ENCODE measurements at regions not wholly inside any gene's neighbourhood (a gene's known extent, or its start where the extent isn't known, plus 50 kb on each side); places are given as distances from the start of the nearest gene placed in this dataset.
A peak's percentile ranks its signal among the peaks of the same experiment; 100 is the strongest.
"Not testable (repeated sequence)": the region's sequence is repeated elsewhere in the genome, so short reads cannot be mapped to it uniquely, and the experiment has no call there.

DNA sequence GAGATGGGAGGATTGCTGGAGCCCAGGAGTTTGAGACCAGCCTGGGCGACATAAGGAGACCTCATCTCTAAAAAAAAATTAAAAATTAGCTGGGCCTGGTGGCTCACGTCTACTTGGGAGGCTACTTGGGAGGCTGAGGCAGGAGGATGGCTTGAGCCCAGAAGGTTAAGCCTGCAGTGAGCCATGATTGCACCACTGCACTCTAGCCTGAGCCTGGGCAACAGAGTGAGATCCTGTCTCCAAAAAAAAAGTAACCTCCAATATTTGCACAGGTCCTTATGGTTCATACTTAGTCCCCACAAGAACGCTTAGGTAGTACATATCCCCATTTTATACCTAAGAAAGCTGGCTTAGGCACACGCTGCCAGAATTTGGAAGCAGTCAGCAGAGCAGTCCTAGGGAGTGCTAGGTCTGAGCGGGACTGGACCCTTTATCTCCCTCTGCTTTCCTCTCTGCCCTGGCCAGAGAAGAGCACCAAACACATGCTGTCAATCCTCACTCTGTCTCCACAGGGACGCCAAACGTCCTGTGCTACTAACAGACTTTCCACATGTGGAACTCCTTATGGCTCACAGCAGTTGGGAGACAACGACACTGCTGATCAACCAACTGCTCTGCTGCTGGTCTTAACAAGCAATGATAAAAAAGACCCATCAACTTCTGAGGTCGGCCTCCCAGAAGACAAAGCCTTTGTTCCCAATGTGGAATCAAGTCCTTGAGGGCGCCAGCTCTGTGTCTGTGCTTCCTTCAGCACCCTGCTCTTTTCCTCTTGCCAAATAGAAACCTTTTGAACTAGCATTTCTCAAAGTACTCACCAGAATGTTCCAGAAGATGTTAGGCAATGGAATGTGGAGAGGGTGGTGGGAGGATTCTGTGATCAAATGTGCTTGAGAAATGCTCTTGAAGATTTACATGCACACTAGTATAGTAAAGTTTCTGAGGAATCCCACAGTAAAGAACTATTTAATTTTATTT is 226.3 kb upstream of the DTNBP1 start:
- no peak for DNase-seq (ENCODE audit: low read depth, low spot score)
- H3K4me3 ChIP-seq (ENCODE audit: low read length), result no peak overlapping the region

DNA sequence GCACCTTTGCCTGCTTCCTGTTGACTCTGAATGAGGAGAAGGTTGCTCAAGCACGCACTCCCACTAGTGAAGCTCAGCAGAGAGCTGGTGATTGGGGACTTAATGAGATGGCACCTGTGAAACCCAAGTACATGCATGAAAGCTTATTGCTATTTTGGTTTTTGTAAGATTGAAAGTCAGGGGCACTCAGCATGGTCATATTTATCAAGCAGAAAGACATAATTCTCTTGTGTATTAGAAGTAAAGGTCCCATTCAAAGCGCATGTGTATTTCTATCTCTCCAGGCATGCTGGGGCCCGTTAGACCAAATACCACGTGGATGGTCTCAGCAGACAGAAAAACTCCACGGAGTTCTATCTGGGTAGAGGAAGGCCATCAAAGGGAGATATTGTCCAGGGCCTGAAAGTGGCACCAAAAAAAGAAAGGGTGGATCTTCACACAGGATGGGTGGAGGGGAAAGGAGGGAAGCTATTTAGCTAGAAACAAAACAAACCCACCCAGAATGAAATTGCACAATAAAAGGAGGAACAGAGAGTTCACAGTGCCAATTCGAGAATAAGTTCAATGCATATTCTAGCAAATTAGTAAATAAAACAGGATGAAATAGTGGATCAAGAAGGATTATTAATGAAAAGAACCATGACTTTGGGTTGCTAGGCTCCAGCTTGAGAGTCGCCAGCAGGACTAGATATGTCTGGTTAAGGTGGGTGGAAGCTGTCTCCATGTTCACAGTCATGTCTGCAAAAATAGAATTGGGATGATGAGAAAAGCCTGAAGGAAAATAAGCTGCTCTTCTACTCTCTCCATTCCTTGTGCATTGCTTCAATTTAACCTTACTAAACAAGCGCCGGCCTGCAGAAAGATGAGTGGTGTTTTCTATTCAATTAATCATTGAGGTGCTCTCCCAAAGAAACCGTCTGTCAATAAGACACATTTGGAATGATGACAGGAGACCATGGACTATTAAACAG is 224.9 kb upstream of the DTNBP1 start:
- H3K4me3 ChIP-seq (ENCODE audit: low read length), result no peak overlapping the region
- no peak for DNase-seq (ENCODE audit: low read depth, low spot score)

DNA sequence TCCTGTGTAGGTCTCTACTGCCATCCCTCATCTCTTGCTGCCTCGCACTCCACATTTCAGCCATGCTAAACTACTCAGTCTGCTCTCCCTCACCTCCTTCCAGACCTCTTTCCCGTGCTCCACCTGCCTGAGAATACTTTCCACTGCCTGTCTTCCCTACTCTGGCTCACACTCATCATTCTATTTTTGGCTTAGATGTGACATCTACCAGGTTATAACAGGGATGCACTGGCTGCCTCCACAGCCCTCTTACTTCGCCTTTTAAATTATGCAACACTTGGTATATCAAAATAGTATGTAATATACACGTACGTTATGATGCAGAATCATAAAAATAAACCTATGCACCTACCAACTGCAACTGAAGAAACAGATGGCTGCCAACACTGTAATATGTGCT is 222.8 kb upstream of the DTNBP1 start:
- no peak for DNase-seq (ENCODE audit: low read depth, low spot score)
- H3K4me3 ChIP-seq (ENCODE audit: low read length), result no peak overlapping the region

DNA sequence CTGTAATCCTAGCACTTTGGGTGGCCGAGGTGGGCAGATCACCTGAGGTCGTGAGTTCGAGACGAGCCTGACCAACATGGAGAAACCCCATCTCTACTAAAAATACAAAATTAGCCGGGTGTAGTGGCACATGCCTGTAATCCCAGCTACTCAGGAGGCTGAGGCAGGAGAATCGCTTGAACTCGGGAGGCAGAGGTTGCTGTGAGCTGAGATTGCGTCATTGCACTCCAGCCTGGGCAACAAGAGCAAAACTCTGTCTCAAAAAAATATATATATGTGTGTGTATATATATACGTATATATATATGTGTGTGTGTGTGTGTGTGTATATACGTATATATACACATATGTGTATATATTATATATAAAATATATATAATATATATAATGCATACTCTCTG is 220.8 kb upstream of the DTNBP1 start:
- H3K4me3 ChIP-seq (ENCODE audit: low read length); DNase-seq (ENCODE audit: low read depth, low spot score): not testable (repeated sequence)

DNA sequence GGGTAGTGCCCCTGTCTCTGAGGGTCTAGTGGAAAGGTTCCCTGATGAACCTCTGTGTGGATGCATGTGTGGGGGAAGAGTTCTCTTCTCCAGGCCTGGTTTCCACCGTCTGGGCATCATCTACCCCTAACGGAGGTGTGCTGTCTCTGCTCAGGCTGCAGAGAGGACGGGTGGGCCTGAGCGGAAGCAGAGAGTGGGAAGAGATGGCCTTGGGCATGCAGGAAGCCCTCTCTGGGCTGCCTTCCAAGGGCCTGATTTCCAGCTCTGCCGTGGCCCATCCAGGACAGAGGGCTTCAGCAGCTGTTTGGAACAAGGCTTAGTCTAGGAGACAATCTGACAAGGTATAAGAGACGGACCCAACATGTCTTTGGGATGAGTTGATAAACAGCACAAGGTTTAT is 220.1 kb upstream of the DTNBP1 start:
- DNase-seq (ENCODE audit: low read depth, low spot score), result no peak
- no peak overlapping the region for H3K4me3 ChIP-seq (ENCODE audit: low read length)

DNA sequence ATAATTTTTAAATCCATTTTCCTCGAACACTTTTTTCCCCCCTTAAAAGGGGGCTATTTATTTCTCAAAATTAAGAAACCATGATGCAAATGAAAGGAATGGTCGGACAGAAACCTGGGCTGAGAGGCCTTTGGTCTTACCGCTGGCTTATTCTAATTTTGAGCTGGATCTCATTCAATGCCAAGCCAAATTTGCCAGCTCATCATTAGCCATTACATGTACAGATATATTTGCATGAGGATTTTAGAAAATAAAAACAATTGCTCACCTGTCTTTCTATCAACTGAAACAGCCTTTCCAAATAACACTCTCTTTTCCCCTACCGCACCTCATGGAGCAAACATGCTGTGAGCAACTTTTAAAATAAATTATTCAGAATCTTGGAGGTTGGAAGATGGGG is 219.5 kb upstream of the DTNBP1 start:
- no peak overlapping the region for H3K4me3 ChIP-seq (ENCODE audit: low read length)
- DNase-seq (ENCODE audit: low read depth, low spot score), result no peak

DNA sequence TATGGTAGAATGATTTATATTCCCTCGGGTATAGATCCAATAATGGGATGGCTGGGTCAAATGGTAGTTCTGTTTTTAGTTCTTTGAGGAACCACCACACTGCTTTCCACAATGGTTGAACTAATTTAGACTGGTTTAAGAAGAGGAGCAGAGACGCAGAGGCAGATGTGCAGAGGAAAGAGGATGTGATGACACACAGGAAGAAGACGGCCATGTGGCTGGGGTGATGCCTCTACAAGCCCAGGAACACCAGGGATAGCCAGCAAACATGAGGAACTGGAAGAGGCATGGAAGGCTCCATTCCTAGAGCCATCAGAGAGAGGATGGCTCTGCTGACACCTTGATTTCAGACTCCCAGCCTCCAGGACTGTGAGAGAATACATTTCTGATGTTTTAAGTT is 218.3 kb upstream of the DTNBP1 start:
- DNase-seq (ENCODE audit: low read depth, low spot score), result no peak
- no peak overlapping the region for H3K4me3 ChIP-seq (ENCODE audit: low read length)

DNA sequence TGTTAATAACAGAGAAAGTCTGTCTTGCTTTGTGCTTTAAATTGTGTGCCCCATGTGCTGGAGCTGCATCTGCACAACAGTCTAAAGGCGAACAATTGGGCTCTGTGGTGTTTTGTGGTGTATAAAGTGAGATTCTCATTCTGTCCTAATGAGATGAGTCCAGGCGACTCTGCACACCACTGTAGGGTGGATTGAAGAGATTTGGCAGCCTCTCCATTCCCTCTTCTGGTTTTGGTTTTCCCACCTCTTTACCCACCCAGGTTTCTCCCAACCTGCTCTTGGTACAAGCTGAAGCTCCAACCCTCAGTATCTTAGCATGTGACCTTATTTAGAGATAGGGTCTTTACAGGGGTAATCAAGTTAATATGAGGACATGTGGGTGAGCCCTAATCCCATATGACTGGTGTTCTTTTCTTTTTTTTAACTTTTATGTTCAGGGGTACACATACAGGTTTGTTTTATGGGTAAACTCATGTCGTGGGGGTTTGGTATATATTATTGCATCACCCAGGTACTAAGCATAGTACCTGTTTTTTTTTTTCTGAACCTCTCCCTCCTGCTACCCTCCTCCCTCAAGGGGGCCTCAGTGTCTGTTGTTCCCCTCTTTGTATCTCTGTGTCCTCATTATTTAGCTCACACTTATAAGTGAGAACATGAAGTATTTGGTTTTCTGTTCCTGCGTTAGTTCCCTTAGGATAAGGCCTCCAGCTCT is 217.6 kb upstream of the DTNBP1 start:
- no peak for DNase-seq (ENCODE audit: low read depth, low spot score)
- no peak overlapping the region for H3K4me3 ChIP-seq (ENCODE audit: low read length)

DNA sequence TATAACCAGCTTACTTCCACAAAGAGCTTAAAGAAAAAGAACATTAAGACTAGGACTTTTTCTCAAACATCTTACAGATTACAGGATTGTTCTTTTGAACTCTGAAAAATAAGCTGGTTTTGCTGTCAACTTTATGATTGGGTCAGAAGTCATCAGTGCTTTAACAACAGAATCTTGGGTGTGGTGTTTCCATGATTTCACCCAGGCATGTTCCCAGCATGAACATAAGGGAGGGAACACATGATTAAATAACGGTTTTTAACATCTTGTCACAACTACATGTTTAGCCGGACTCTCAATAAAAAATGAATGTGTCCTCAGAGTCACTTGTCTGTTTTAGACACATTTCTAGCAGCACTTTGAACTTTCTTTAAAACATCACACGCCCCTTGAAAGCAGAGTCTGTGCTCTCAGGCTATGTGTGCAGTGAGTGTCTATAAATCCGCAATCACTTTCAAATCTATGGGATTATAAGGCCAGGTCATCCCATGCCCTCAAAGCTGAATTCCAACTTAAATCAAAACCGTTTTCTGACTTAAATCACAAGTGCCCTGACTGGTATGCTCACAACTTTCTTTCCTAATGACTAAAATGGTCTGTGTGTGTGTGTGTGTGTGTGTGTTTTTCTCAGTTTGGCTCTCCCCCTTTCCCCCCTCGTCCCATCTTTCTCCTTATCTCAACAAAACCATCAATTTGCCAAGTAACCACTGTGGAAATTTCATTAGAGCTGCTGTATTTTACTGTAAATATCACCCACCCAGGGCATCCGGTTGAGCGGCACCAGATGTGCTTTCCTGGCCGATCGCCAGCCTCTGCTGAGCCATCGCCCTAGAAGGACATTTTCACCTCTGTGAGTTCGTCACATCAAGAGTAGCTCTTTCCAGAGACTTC is 216.8 kb upstream of the DTNBP1 start:
- peak; percentile 89 for DNase-seq (ENCODE audit: low read depth, low spot score)
- H3K4me3 ChIP-seq (ENCODE audit: low read length), result no peak overlapping the region

DNA sequence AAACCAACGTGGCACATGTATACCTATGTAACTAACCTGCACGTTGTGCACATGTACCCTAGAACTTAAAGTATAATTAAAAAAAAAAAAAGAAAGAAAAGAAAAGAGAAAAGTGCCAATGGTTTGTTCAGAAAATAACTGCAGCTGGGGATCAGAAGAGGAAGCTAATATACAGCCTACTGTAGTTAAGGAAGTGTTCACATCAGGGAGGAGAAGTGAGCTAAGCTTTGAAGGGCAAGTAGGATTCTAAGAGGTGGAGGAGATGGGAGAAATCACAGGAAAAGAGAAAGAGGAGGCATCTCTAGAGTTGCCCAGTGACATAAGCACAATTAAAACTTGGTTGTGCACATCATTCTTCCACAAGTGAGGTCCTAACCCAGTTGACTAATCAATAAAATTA is 214.4 kb upstream of the DTNBP1 start:
- no peak overlapping the region for H3K4me3 ChIP-seq (ENCODE audit: low read length)
- DNase-seq (ENCODE audit: low read depth, low spot score), result no peak

DNA sequence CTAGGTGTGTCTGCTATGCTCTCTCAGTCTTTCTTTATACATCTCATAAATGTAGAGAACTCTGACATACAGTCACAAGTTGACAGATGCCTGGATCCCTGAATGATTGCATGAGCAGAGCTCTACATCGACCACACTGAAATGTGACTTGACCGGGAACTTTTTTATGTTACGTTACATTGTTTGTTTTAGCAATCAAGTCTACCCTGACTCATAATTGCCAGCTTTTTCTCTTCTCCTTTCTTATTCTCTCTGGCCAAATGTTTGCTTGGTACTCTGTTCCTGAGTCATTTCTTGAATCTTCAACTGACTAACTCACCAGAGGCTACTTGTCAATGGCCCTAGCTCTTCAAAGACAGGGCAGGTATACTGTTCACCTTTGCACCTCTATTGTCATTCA is 213.6 kb upstream of the DTNBP1 start:
- no peak overlapping the region for H3K4me3 ChIP-seq (ENCODE audit: low read length)
- DNase-seq (ENCODE audit: low read depth, low spot score), result no peak

DNA sequence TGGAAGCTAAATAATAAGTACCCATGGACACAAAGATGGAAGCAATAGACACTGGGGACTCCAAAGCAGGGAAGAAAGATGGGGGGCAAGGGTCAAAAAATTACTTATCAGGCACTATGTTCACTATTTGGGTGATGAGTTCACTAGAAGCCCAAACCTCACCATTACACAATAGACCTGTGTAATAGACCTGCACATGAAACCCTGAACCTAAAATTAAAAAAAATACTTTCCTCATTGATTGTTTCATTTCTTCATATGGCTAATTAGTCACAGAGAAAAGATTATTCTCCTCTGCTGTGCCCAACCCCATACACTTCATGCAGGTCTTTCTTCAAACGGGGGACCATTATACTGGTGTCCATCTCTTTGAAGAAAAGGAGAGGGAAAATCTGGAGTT is 213.0 kb upstream of the DTNBP1 start:
- DNase-seq (ENCODE audit: low read depth, low spot score), result no peak
- H3K4me3 ChIP-seq (ENCODE audit: low read length), result no peak overlapping the region

DNA sequence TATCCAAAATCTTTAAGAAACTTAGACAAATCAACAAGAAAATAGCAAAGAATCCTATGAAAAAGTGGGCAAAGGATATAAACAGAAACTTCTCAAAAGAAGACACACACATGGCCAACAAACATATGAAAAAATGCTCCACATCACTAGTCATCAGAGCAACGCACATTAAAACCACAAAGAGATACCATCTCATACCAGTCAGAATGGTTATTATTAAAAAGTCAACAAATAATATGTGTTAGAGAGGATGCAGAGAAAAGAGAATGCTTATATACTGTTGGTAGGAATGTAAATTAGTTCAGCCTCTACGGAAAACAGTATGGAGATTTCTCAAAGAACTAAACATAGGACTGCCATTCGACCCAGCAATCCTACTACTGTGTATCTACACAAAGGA is 212.0 kb upstream of the DTNBP1 start:
- H3K4me3 ChIP-seq (ENCODE audit: low read length), result no peak overlapping the region
- no peak for DNase-seq (ENCODE audit: low read depth, low spot score)

DNA sequence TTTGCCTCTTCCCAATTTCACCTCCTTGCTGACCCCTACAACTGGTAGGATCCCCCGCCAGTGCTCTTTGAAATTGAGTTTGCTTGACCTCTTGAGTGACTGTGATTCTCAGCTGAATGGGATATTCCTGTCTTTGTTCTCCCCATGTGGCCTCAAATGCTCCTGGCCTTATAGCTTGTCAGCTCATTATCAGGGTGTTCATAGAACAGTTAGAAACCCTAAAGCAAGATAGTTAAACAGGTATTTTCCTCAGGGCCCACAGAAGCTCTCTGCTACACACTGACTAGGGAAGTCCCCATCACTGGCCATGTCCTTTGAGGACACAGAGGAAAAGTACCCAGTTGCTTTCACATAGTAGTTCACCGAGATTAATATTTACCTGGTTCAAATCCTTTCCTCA is 211.5 kb upstream of the DTNBP1 start:
- DNase-seq (ENCODE audit: low read depth, low spot score), result no peak
- H3K4me3 ChIP-seq (ENCODE audit: low read length), result no peak overlapping the region

DNA sequence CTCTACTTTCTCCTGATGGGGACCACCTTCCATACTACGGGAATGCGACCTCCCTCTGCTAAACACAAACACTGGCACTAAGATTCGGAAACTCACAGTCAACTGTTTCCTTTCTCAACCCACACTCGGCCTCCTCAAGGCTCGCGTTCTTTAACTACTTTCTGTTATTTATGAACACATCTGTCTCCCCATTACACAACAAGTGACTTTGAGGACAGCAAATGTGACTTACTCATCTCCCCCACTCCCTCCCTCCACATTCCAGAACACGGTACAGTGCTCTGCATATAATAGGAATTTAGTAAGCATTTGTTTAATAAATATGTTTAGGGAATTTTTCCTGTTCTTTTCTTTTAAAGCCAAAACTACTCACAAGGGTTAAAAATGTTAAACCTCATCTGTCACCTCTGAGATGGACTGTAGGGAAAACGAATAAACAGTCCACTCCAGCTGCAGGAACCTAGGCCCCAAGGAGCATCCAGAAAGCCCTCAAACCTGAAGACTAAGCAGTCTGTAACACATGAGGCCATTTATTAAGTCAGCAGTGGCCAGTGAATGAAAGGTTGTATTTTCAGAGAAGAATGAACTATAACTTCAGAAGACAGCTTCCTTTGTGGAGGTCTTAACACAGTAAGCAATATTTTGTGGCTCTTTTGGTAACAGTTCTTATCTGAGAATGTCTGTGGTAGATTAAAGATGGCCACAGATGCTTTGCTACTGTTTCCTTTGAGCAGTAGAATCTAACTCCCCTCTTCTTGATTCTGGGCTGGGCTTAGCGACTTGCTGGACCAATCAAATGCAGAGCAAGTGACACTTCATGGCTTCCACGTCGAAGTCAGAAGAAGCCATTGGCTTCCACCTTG is 209.6 kb upstream of the DTNBP1 start:
- peak; percentile 65 for DNase-seq (ENCODE audit: low read depth, low spot score)
- H3K4me3 ChIP-seq (ENCODE audit: low read length), result no peak overlapping the region

DNA sequence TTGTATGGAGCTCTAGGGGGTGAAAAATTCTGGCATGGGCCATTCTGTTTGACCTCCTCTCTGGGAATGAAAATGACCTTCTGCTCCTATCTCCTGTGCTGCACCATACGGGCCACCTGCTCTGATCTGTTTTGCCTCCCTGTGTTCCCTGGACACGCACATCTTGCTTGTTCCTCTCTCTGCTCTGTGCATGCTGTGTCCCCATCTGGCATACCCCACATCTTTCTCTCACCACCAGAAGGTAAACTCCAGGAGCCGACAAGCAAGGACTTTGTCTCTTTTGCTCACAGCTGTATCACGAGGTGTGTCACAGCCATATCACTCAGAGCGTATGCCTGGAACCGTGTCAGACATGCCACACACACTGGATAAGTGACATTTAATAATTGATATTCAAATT is 208.4 kb upstream of the DTNBP1 start:
- no peak overlapping the region for H3K4me3 ChIP-seq (ENCODE audit: low read length)
- DNase-seq (ENCODE audit: low read depth, low spot score), result no peak

DNA sequence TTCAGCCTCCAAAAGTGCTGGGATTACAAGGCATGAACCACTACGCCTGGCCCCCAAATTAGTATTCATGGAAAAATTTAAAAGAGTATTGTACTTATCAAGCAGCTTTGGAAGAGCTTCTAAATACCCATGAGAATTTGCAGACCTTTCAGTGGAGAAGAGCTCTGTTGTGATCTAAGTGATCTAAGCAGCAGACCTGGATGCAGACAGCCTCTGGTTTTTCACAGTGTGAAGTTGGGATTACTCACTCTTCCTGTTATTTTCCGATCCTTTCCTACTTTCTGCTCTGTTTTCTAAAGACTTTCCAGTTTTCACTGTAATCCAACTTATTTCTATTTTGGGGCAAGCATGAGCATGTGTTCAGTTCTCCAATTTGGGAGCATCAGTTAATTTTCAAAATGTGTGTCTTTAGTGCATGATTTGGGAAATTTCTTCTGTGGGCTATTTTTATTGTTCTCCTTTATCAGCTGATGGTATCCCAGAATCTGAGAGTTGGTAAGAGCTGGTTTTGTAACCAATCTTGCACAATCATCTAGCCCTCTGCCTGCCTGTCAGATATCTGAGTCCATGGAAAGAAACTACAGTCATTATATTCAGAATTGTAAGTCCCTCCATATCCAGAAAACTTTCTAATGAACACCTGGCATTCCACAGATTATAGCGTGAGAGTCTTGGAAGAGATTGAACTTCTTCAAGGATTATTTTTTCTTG is 207.7 kb upstream of the DTNBP1 start:
- DNase-seq (ENCODE audit: low read depth, low spot score), result no peak
- H3K4me3 ChIP-seq (ENCODE audit: low read length), result no peak overlapping the region

Data from Jurkat, Clone E6-1 (cell line).